Endothelial cell of umbilical vein (primary cell): ENCODE measurements at regions not wholly inside any gene's neighbourhood (a gene's known extent, or its start where the extent isn't known, plus 50 kb on each side); places are given as distances from the start of the nearest gene placed in this dataset.

Experiments
- BruUV-seq: library from RNA; stranded (reverse); fragments of 400-500 nt; replicated peaks from 2 replicates; lab custom pipeline; 2021; lab: Mats Ljungman, UMichigan
- CTCF ChIA-PET: fragments of 300-600, 350-600 bp; sonication (Branson Sonifier 250); formaldehyde crosslinking; loops from one replicate; lab custom pipeline; 2021; ENCODE audit warnings: antibody characterized with exemption, inconsistent platforms; lab: Charles Lee
- POLR2A ChIA-PET: fragments of 300-600, 350-600 bp; sonication (Branson Sonifier 250); formaldehyde crosslinking; loops from one replicate; lab custom pipeline; 2021; ENCODE audit warnings: antibody characterized with exemption, inconsistent platforms; lab: Charles Lee
- DNase-seq: peaks from one replicate; pipeline ENCODE4 v3.0.0-alpha.2; 2011; ENCODE audit warnings: low read depth, low spot score
- FAIRE-seq: peaks from 2 replicates; lab custom pipeline; 2011; peaks lifted over from hg19 to GRCh38; lab: Jason Lieb, UNC
- H2AFZ ChIP-seq: 2 replicates; pipeline ENCODE4 v1.6.0; 2012; ENCODE audit warnings: low read depth, low read length, control low read depth, inconsistent platforms
- H3K27ac ChIP-seq: 2 replicates; pipeline ENCODE4 v1.5.1; 2011; ENCODE audit warnings: low read depth, mild to moderate bottlenecking, control low read depth, low read length, moderate library complexity; ENCODE audit not compliant: insufficient read depth
- H3K27me3 ChIP-seq, 2 experiments: 2 replicates each; pipeline versions ENCODE4 v1.6.0 to v1.6.1; 2011; ENCODE audit warnings: low read length in 2 of 2, mixed read lengths in 1 of 2; ENCODE audit not compliant: control insufficient read depth in 2 of 2, insufficient read depth in 2 of 2
- H3K36me3 ChIP-seq, 2 experiments: 2 replicates in 1 of 2; 3 replicates in 1 of 2; pipeline ENCODE4 v1.5.1; 2011; ENCODE audit warnings: low read length in 2 of 2, mild to moderate bottlenecking in 1 of 2, moderate library complexity in 1 of 2; ENCODE audit not compliant: control insufficient read depth in 2 of 2, insufficient read depth in 2 of 2; ENCODE audit errors: extremely low read depth in 1 of 2
- H3K4me1 ChIP-seq: 3 replicates; pipeline ENCODE4 v1.5.1; 2011; ENCODE audit warnings: mild to moderate bottlenecking, low read length; ENCODE audit not compliant: control insufficient read depth, insufficient read depth; ENCODE audit errors: extremely low read depth
- H3K4me2 ChIP-seq: 2 replicates; pipeline ENCODE4 v1.6.1; 2011; ENCODE audit warnings: low read length, control low read depth, mixed read lengths; ENCODE audit not compliant: insufficient read depth
- H3K4me3 ChIP-seq, 3 experiments: fragments of 200-600 bp in 1 of 3; sonication (generic), shearing (Covaris generic) in 1 of 3; replicated peaks in 1 of 3; 2 replicates each; pipeline ENCODE4 v1.5.1; 2011 to 2016; ENCODE audit warnings: control low read depth in 3 of 3, low read length in 3 of 3, mild to moderate bottlenecking in 2 of 3, inconsistent platforms in 1 of 3, low read depth in 1 of 3, moderate library complexity in 1 of 3; ENCODE audit not compliant: insufficient read depth in 1 of 3
- H3K79me2 ChIP-seq: 2 replicates; pipeline ENCODE4 v1.6.0; 2012; ENCODE audit warnings: low read length, inconsistent platforms; ENCODE audit not compliant: control insufficient read depth, insufficient read depth
- H3K9ac ChIP-seq: replicated peaks from 2 replicates; pipeline ENCODE3; 2011; ENCODE audit warnings: low read length, control low read depth; ENCODE audit not compliant: insufficient read depth; ENCODE audit errors: extremely low read depth
- H3K9me1 ChIP-seq: replicated peaks from 3 replicates; pipeline ENCODE4 v1.6.0; 2011; ENCODE audit warnings: mild to moderate bottlenecking, low read length; ENCODE audit not compliant: control insufficient read depth, insufficient read depth; ENCODE audit errors: extremely low read depth
- H3K9me3 ChIP-seq: replicated peaks from 2 replicates; pipeline ENCODE4 v1.5.1; 2012; ENCODE audit warnings: low read length, inconsistent platforms; ENCODE audit not compliant: control insufficient read depth, insufficient read depth
- H4K20me1 ChIP-seq: replicated peaks from 2 replicates; pipeline ENCODE3; 2011; ENCODE audit warnings: mild to moderate bottlenecking, low read length; ENCODE audit not compliant: control insufficient read depth, insufficient read depth; ENCODE audit errors: extremely low read depth
- EZH2 ChIP-seq: IDR thresholded peaks from 2 replicates; pipeline ENCODE4 v1.6.1; 2012; ENCODE audit warnings: borderline replicate concordance, low read depth, mild to moderate bottlenecking, moderate library complexity, low read length, inconsistent platforms; ENCODE audit not compliant: severe bottlenecking
- FOS ChIP-seq: IDR thresholded peaks from 2 replicates; pipeline ENCODE4 v1.6.1; 2011; ENCODE audit warnings: mild to moderate bottlenecking, low read length, moderate library complexity, borderline replicate concordance; ENCODE audit not compliant: insufficient read depth
- GATA2 ChIP-seq: IDR thresholded peaks from 2 replicates; pipeline ENCODE4 v1.7.0; 2011; ENCODE audit warnings: low read depth, mild to moderate bottlenecking, moderate library complexity, mixed read lengths, low read length; ENCODE audit not compliant: insufficient read length, insufficient read depth
- JUN ChIP-seq: IDR thresholded peaks from 2 replicates; pipeline ENCODE4 v1.6.1; 2011; ENCODE audit warnings: borderline replicate concordance, low read depth; ENCODE audit not compliant: insufficient read length, insufficient read depth
- MAX ChIP-seq: IDR thresholded peaks from 2 replicates; pipeline ENCODE4 v1.6.1; 2011; ENCODE audit not compliant: insufficient read depth, insufficient read length
- MYC ChIP-seq: IDR thresholded peaks from one replicate; pipeline ENCODE4 v1.6.1; 2011; ENCODE audit warnings: mild to moderate bottlenecking, low read depth, low read length
- POLR2A ChIP-seq: IDR thresholded peaks from 2 replicates; pipeline ENCODE4 v1.6.1; 2012; ENCODE audit warnings: low read depth, mild to moderate bottlenecking, control low read depth, low read length
- POLR2AphosphoS5 ChIP-seq: IDR thresholded peaks from 2 replicates; pipeline ENCODE4 v1.6.1; 2012; ENCODE audit warnings: low read depth, mild to moderate bottlenecking, control low read depth, low read length, moderate library complexity; ENCODE audit not compliant: insufficient read depth
- dilution Hi-C: fragments of 300-500 bp; cut with MboI; formaldehyde crosslinking; loops from one replicate; pipeline ENCODE4 v1.15.0; 2019; ENCODE audit warnings: low sequenced_read_pairs; ENCODE audit not compliant: extremely low pct_ligation_motif_present
- intact Hi-C: fragments of 100-400 bp; cut with micrococcal nuclease; formaldehyde crosslinking; loops from one replicate; pipeline ENCODE4 v1.10.0; 2022
- TF ChIP-seq, protein P1 (sequence below), 2 donors: IDR thresholded peaks; 1 replicate in 1 of 2; 2 replicates in 1 of 2; pipeline ENCODE4 v1.5.1; 2011; ENCODE audit warnings: low read length in 2 of 2, mild to moderate bottlenecking in 2 of 2, moderate library complexity in 2 of 2, control low read depth in 1 of 2, inconsistent platforms in 1 of 2, low read depth in 1 of 2; ENCODE audit not compliant: insufficient read depth in 1 of 2; ENCODE audit errors: extremely low read depth in 1 of 2

DNA sequence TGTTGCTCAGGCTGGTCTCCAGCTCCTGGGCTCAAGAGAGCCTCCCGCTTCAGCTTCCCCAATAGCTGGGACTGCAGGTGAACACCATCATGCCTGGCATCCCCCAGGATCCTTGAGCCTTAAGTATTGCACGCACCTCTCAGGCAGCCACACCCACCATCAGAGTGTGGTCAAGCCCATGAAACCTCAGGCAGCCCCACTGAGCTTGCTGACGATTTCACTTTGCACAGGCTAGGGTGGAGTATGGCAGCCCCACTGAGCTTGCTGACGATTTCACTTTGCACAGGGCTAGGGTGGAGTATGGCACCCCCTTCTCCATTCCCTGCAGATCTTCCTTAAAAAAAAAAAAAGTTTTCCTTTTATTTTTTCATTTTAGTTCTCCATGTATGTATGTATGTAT is 57.2 kb downstream of the RHOXF2B start:
- DNase-seq (no peak), FAIRE-seq (no peak)
- dilution Hi-C loops: no loop called here
- Histone ChIP-seq H3K36me3 (no peaks in the 10 kb centered on the region), H3K9me3 (no peaks in the 10 kb centered on the region), H3K27me3 (peaks cover 9 to 17% of the 10 kb centered on the region in 2 experiments), H3K4me2 (no peak overlapping the region), H3K4me1 (no peaks in the 10 kb centered on the region), H2AFZ (no peak overlapping the region), H4K20me1 (no peaks in the 10 kb centered on the region), H3K79me2 (no peaks in the 10 kb centered on the region), H3K27ac (no peak overlapping the region), H3K9ac (no peak overlapping the region), H3K4me3 (no peak overlapping the region), H3K9me1 (no peaks in the 10 kb centered on the region)
- intact Hi-C loops: no loop called here
- CTCF ChIA-PET: no interaction called here
- BruUV-seq: no TSS peak
- TF ChIP-seq FOS: no peak
- TF ChIP-seq MAX: no peak
- TF ChIP-seq JUN: no peak
- no peak for TF ChIP-seq GATA2
- no peak for TF ChIP-seq EZH2
- TF ChIP-seq POLR2A: no peak
- no peak for TF ChIP-seq MYC
- TF ChIP-seq, protein P1, sequence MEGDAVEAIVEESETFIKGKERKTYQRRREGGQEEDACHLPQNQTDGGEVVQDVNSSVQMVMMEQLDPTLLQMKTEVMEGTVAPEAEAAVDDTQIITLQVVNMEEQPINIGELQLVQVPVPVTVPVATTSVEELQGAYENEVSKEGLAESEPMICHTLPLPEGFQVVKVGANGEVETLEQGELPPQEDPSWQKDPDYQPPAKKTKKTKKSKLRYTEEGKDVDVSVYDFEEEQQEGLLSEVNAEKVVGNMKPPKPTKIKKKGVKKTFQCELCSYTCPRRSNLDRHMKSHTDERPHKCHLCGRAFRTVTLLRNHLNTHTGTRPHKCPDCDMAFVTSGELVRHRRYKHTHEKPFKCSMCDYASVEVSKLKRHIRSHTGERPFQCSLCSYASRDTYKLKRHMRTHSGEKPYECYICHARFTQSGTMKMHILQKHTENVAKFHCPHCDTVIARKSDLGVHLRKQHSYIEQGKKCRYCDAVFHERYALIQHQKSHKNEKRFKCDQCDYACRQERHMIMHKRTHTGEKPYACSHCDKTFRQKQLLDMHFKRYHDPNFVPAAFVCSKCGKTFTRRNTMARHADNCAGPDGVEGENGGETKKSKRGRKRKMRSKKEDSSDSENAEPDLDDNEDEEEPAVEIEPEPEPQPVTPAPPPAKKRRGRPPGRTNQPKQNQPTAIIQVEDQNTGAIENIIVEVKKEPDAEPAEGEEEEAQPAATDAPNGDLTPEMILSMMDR (IDR thresholded peaks at IDR 0.05; ENCODE audit: extremely low read depth in 1 of 2, insufficient read depth in 1 of 2, low read depth in 1 of 2, low read length in 2 of 2): no peak
- TF ChIP-seq POLR2AphosphoS5: no peak
- POLR2A ChIA-PET: no interaction called here
